Upper lobe of right lung (tissue), 1 donor: ENCODE measurements at regions not wholly inside any gene's neighbourhood (a gene's known extent, or its start where the extent isn't known, plus 50 kb on each side); places are given as distances from the start of the nearest gene placed in this dataset.
A peak's percentile ranks its signal among the peaks of the same experiment; 100 is the strongest.

Source experiments
- ATAC-seq: fragments of 200-7000 bp; cut with Tn5 transposase; one replicate; pipeline ENCODE4 v1.9.1; 2020; ENCODE audit warnings: mild to moderate bottlenecking, moderate library complexity
- DNase-seq: peaks from one replicate; pipeline ENCODE4 v3.0.0-alpha.2; 2020
- H3K27ac ChIP-seq: fragments of 200-600 bp; one replicate; pipeline ENCODE4 v1.8.0; 2022
- H3K27me3 ChIP-seq: fragments of 200-600 bp; one replicate; pipeline ENCODE4 v1.8.0; 2022; ENCODE audit warnings: mild to moderate bottlenecking
- H3K36me3 ChIP-seq: fragments of 200-600 bp; one replicate; pipeline ENCODE4 v1.8.0; 2022
- H3K4me1 ChIP-seq: fragments of 200-600 bp; one replicate; pipeline ENCODE4 v1.8.0; 2022
- H3K4me3 ChIP-seq: fragments of 200-600 bp; one replicate; pipeline ENCODE4 v1.8.0; 2022; ENCODE audit warnings: mild to moderate bottlenecking
- H3K9me3 ChIP-seq: fragments of 200-600 bp; one replicate; pipeline ENCODE4 v1.8.0; 2022
- CTCF ChIP-seq: fragments of 200-600 bp; IDR thresholded peaks from one replicate; pipeline ENCODE4 v1.8.0; 2022; ENCODE audit warnings: antibody characterized with exemption
- intact Hi-C: fragments of 100-400 bp; cut with DNase I; formaldehyde crosslinking; loops from one replicate; pipeline ENCODE4 v1.11.0; 2022
- donor health status: DM: no; HTN: yes; CAD: no; lungs with severe emphysema.

GRCh38 chr11:21911061-21911460, 281.8 kb upstream of the ANO5 start:
- H3K27ac ChIP-seq: no peak overlapping the region
- intact Hi-C loops: no loop called here
- no peaks in the 10 kb centered on the region for H3K27me3 ChIP-seq
- no peaks in the 10 kb centered on the region for H3K4me1 ChIP-seq
- H3K9me3 ChIP-seq: no peaks in the 10 kb centered on the region
- no peaks in the 10 kb centered on the region for H3K36me3 ChIP-seq
- ATAC-seq (no peak), DNase-seq (no peak)
- TF ChIP-seq CTCF: no peak
- H3K4me3 ChIP-seq: no peak overlapping the region

- DNase-seq: no peak
- intact Hi-C loops: no loop called here
- H3K4me1 ChIP-seq: no peaks in the 10 kb centered on the region
- H3K36me3 ChIP-seq: no peaks in the 10 kb centered on the region
- no peak for TF ChIP-seq CTCF
- H3K4me3 ChIP-seq: no peak overlapping the region
- no peaks in the 10 kb centered on the region for H3K27me3 ChIP-seq
- peak; percentile 77 for ATAC-seq
- H3K9me3 ChIP-seq: no peaks in the 10 kb centered on the region
- no peak overlapping the region for H3K27ac ChIP-seq
These were observed 280.6 kb upstream of the ANO5 start for GRCh38 chr11:21912285-21912684.

- ATAC-seq: no peak
- Histone ChIP-seq H3K4me1 (no peaks in the 10 kb centered on the region), H3K36me3 (no peaks in the 10 kb centered on the region), H3K27ac (no peak overlapping the region), H3K4me3 (no peak overlapping the region), H3K27me3 (no peaks in the 10 kb centered on the region), H3K9me3 (no peaks in the 10 kb centered on the region)
- intact Hi-C loops: no loop called here
- DNase-seq: no peak
- no peak for TF ChIP-seq CTCF
These were observed 271.7 kb upstream of the ANO5 start for GRCh38 chr11:21921151-21921550.

GRCh38 chr11:21924262-21924661, 268.6 kb upstream of the ANO5 start:
- ATAC-seq (no peak), DNase-seq (no peak)
- TF ChIP-seq CTCF: no peak
- no peaks in the 10 kb centered on the region for H3K27me3 ChIP-seq
- H3K4me3 ChIP-seq: no peak overlapping the region
- intact Hi-C loops: no loop called here
- no peak overlapping the region for H3K27ac ChIP-seq
- no peaks in the 10 kb centered on the region for H3K36me3 ChIP-seq
- H3K9me3 ChIP-seq: no peaks in the 10 kb centered on the region
- no peaks in the 10 kb centered on the region for H3K4me1 ChIP-seq

GRCh38 chr11:21927628-21928027, 265.3 kb upstream of the ANO5 start:
- no peak for ATAC-seq
- TF ChIP-seq CTCF: no peak
- no peaks in the 10 kb centered on the region for H3K36me3 ChIP-seq
- H3K4me3 ChIP-seq: no peak overlapping the region
- no peak for DNase-seq
- no peak overlapping the region for H3K27ac ChIP-seq
- H3K9me3 ChIP-seq: no peaks in the 10 kb centered on the region
- no peaks in the 10 kb centered on the region for H3K4me1 ChIP-seq
- intact Hi-C loops: no loop called here
- no peaks in the 10 kb centered on the region for H3K27me3 ChIP-seq

GRCh38 chr11:21928847-21929246, 264.0 kb upstream of the ANO5 start:
- no peaks in the 10 kb centered on the region for H3K36me3 ChIP-seq
- DNase-seq (no peak), ATAC-seq (no peak)
- no peak overlapping the region for H3K4me3 ChIP-seq
- no peak for TF ChIP-seq CTCF
- no peaks in the 10 kb centered on the region for H3K27me3 ChIP-seq
- H3K9me3 ChIP-seq: no peaks in the 10 kb centered on the region
- H3K4me1 ChIP-seq: no peaks in the 10 kb centered on the region
- H3K27ac ChIP-seq: no peak overlapping the region
- intact Hi-C loops: no loop called here
